HS-27A (cell line): ENCODE measurements at regions not wholly inside any gene's neighbourhood (a gene's known extent, or its start where the extent isn't known, plus 50 kb on each side); places are given as distances from the start of the nearest gene placed in this dataset.

Experiments used
- DNase-seq: peaks from one replicate; pipeline ENCODE4 v3.0.0-alpha.2; 2012; ENCODE audit warnings: low read depth, missing footprints

- no peak for DNase-seq
Observed at GRCh38 chr5:93929131-93929530, 187.7 kb upstream of the POU5F2 start.

GRCh38 chr5:93926831-93927620 is 185.6 kb upstream of the POU5F2 start:
- DNase-seq = no peak

GRCh38 chr5:93925321-93925720 is 183.9 kb upstream of the POU5F2 start:
- no peak for DNase-seq

DNA sequence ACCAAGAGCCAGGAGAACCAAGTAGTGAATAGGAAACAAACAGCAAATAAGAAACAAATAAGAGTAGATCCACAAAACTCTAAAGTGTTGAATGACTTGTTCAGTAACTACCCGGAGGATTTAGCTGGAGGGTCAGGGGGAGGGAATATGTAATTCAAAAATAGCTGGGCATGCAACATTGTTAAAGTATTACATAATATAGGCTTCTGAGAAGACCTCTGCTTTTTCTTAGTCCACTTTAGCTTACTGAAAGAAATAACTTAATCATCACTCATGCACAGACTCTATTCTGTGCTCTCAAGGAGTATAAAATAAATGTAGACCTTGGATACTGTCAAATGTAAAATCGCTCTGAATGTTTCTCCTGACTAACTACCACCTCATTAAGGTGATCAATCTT is 183.2 kb upstream of the POU5F2 start:
- no peak for DNase-seq

- DNase-seq = no peak
Observed at GRCh38 chr5:93922551-93922950, 181.2 kb upstream of the POU5F2 start.

- no peak for DNase-seq
Observed at GRCh38 chr5:93921001-93921400, 179.6 kb upstream of the POU5F2 start.

DNA sequence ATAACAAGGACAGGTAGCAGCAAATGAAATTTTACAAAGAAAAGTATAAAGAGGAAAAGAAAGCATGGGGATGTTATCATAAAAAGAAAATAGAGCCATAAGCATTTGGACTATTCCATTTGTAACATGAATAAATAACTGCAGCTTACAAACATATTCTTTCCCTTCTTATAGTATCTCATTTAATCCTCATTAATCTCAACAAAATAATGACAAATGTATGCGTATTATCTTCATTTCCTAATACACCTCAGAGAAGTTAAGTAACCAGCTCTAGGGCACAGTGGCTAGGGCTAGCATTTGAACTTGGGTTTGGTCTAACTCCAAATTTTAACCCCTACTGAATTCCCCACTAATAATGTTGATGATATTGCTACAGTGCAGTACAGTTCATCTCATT is 175.5 kb upstream of the POU5F2 start:
- no peak for DNase-seq

DNA sequence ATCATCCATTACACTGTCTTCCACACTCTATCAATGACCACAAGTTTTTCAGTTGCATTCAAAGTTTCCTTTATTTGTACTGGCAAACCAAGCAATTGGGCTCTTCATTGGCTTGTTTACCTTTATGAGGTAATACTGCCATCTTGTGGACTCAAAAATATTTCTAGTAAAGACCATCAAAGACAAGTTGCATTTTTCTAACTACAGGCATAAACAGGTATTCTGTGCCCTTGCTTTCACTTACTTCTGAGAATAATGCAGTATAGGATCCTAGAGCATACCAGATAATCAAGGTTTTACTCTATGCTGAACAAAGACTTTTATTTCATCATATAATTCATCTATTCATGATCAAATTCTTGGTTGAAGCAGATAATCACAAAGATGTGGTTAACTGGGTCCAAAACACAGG is 173.7 kb upstream of the POU5F2 start:
- DNase-seq = no peak

- DNase-seq = no peak
Observed at GRCh38 chr5:93911609-93912008, 170.2 kb upstream of the POU5F2 start.

DNA sequence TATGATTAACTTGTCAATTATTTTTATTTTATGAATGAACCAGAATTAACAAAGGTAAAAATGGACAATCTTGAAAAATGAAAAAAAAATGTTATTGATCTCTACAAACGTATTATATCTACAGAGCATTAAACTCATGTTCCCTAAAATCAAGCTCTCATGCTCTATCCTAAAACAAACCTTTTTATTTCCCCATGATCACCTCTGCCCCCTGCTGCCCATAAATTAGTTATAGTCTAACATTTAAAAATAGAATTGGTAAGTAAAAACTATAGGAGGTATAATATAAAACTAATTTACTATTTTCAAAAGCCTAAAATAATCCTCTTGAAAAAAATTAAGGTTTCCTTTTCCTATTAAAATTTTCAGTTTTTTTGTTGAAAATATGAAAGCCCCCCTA is 168.0 kb upstream of the POU5F2 start:
- DNase-seq = no peak

DNA sequence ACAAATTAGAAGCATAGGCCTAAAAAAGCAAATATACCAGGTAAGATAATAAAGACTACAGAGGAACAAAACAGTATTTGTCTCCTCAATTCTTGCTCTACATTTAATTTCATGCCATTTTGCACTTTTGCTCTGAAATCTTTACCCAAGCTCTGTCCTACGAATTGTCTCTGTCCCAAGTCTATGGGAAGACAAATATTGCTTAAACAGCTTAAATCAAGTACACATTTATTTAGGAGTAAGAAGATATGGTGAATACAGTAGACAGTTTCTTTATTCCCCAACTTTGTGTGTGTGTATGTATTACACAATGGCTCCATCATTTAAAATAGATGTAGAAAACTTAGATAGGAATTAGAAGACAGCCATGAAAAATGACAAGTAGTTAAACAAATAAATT is 163.5 kb upstream of the POU5F2 start:
- DNase-seq = no peak

- no peak for DNase-seq
Observed at GRCh38 chr5:93902288-93902687, 160.9 kb upstream of the POU5F2 start.

- DNase-seq = no peak
Observed at GRCh38 chr5:93899026-93899600, 157.7 kb upstream of the POU5F2 start.

DNA sequence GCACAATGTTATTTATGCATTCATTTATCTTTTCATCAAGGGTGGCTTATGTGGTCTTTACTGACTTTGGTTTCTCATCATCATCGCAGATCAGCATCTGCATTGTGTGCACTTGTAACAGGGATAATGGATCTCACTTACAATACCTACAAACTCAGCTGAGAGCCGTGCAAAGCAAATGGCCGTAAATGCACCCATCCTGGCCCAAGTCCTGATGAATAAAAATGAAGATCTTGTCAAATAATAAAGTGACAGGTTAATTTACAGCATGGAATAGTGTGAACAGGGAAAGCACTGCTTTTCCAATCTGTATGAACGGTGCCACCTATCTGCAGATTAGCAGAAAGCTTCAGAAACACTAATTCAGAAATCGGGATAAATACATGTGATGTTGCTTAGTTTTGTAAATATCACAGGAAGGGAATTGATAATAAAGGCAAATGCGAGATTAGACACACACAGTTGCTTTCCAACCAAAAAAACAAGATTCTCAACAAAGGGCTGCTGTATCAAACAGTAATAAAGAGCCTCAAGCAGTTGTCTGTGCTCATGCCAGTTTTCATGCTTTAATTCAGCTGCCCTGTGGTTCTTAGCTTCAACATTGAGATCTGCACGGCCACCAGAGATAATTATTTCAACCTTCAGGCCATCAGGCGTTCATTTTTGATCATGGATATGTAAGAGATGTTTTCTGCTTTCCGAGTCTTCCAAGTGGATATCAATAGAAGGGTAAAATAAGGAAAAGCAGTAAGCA is 153.4 kb upstream of the POU5F2 start:
- no peak for DNase-seq

- no peak for DNase-seq
Observed at GRCh38 chr5:93893075-93893474, 151.7 kb upstream of the POU5F2 start.

DNA sequence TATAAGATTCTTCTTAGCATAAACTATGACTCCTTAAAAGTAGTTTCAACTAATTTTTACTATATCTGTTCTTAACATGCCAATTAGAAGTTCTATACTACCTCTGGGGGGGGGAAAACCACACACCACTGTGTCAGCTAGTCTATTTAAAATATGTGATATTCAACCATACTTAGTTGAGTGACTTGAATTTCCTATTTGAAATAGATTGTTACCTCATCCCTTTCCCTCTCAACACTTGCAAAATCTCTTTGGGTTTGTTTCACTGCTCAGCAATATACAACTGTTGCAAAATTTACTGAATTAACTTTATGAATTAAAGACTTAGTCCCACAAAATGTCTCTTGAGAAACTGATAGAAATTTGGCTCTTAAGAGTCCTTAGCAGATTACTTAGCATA is 151.1 kb upstream of the POU5F2 start:
- no peak for DNase-seq

DNA sequence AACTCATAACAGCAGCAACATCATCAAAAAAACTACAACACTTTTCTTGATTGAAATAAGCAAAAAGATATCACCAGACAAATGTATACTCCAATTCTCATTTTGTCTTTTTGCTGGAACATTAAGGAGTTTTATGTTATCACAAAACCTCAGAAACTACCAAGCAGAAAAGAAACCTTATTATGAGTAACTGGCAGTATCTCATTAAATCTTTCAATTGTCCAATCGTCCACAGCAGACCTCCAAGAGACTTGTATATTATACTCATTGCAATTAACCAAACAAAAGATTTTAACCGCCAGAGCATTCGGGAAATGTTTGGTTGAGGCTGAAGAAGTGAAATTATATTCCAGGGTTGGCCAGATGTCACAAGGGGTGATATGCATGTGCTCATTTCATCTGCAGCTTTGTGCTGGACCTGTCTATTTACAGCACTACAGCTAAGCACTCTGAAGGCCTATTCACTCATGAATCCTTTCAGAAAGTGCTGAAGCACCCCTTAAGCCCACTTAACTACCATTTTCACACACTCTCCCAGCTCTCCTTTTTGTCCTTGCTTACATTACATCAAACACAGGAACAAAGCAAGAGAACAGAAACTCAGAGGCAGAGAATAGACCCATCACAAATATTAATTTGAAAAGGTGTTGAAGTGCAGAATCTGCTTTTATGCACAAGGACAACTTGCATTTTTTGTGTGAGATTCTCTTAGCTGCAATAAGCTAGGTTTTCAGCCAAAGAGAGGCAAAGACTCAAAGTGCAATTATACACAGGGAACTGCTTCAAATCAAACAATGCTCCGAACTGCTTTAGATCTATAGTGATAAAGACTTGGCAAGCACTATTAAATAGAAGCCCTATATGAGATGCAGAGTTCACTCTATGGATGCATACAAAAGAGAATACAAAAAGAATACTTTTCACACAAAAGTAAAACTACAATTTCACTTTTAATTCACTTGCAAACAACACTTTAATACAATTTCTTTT is 150.4 kb upstream of the POU5F2 start:
- no peak for DNase-seq

GRCh38 chr5:93890657-93891056 is 149.3 kb upstream of the POU5F2 start:
- no peak for DNase-seq

DNA sequence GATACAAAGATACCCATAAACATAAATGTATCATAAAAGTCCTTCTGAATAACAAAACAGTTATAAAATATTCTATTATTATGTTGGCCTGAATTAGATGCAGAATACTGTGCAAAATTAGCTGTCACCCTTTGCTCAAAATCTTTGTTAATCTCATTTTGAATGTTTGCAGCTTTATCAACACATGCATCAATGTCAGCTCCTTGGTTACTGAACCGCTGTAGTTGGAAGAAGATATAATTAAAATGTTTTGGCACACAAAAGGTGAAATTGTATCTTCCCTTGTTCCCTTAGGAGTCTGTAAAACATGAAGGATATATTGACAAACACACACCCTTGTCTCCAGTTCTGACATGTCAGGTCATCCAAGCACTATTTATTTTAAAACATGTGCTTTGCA is 146.3 kb upstream of the POU5F2 start:
- DNase-seq = no peak

DNA sequence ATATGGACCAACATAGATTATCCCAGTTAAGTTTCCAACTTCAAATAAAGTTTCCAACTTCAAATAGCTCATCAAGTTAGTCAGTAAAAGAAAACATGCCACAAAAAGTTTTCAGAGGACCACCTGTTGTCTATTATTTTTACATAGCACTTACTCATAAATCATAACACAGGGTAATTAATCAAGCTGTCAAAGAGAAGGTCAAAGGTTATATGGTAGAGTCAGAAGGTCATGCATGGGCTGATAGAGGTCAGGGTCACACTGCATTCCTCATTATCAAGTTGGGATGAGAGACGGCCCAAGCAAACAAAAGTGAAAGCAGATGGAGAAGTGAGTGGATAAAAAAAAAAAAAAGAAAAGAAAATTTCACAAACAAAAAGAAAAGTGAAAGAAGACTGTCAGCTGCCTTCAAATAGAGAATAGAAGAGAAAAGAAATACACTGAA is 145.5 kb upstream of the POU5F2 start:
- DNase-seq = no peak

- DNase-seq = no peak
Observed at GRCh38 chr5:93886098-93886806, 144.9 kb upstream of the POU5F2 start.
